ENCODE measurements at regions not wholly inside any gene's neighbourhood (a gene's known extent, or its start where the extent isn't known, plus 50 kb on each side); places are given as distances from the start of the nearest gene placed in this dataset.

DNA sequence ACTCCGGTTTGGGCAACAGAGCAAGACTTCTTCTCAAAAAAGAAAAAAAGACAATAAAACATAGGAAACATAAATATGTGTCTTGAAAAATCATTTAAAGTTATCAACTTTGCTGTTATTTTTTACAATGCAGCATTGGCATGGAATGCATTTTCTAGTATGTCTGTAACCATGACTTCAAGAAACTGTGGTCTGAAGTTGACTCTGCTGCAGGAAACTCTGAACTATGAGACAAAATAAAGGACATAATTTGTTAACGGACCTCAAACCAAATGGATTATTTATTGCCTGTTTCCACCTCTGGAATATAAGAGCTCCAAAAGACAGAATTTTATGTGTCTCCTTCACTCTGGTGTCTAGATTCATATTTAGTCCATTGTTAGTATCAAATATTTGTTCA, 79.1 kb downstream of the TRIB2 start:
- DNase-seq (ENCODE audit: low read depth in 1 of 2, low spot score in 1 of 2) (no peak), ATAC-seq (no peak), FAIRE-seq (no peak)
- TF ChIP-seq MAFK (IDR thresholded peaks at IDR 0.05; ENCODE audit: partially characterized antibody) (no peak), TFCP2L1 (CRISPR knock-in tag; IDR thresholded peaks at IDR 0.05) (no peak)
- H3K27ac ChIP-seq, result no peak overlapping the region
- H3K4me1 ChIP-seq, result no peaks in the 10 kb centered on the region
- H3K9me3 ChIP-seq, result no peaks in the 10 kb centered on the region
- H3K4me2 ChIP-seq, result no peak overlapping the region
- H3K4me3 ChIP-seq, result no peak overlapping the region
- ChIA-PET POLR2A (no interaction called here), CTCF (no interaction called here)
- WGBS (ENCODE audit: missing lambda C conversion rate), result 9% methylated on average over 2 of the region's 2 CpGs

- H3K27ac ChIP-seq, result no peak overlapping the region
- WGBS (ENCODE audit: missing lambda C conversion rate), result 3% methylated on average over 4 of the region's 4 CpGs
- ChIA-PET POLR2A (no interaction called here), CTCF (no interaction called here)
- no peak overlapping the region for H3K4me2 ChIP-seq
- TF ChIP-seq MAFK (IDR thresholded peaks at IDR 0.05; ENCODE audit: partially characterized antibody) (peak; percentile 74), CHD4 (IDR thresholded peaks at IDR 0.05; ENCODE audit: borderline replicate concordance) (no peak)
- no peak for ATAC-seq
- no peak for FAIRE-seq
- H3K9me3 ChIP-seq, result no peaks in the 10 kb centered on the region
- H3K4me3 ChIP-seq, result no peak overlapping the region
- DNase-seq (ENCODE audit: low read depth in 1 of 2, low spot score in 1 of 2), result no peak
- H3K4me1 ChIP-seq, result no peaks in the 10 kb centered on the region
Measured at GRCh38 chr2:12796657-12797056, 79.9 kb downstream of the TRIB2 start.

GRCh38 chr2:12797815-12798214, 81.1 kb downstream of the TRIB2 start:
- no peak for DNase-seq (ENCODE audit: low read depth in 1 of 2, low spot score in 1 of 2)

GRCh38 chr2:12803607-12804006, 86.9 kb downstream of the TRIB2 start:
- Histone ChIP-seq H3K9me3 (no peaks in the 10 kb centered on the region), H3K4me2 (no peak overlapping the region), H3K27ac (no peak overlapping the region), H3K4me3 (no peak overlapping the region), H3K4me1 (no peaks in the 10 kb centered on the region)
- ChIA-PET CTCF (no interaction called here), POLR2A (no interaction called here)
- ATAC-seq (no peak), FAIRE-seq (no peak), DNase-seq (ENCODE audit: low read depth in 1 of 2, low spot score in 1 of 2) (no peak)
- no peak for TF ChIP-seq CHD4 (IDR thresholded peaks at IDR 0.05; ENCODE audit: borderline replicate concordance)
- no peak for TF ChIP-seq FOXS1 (CRISPR knock-in tag; IDR thresholded peaks at IDR 0.05)
- no peak for TF ChIP-seq ZNF302 (CRISPR knock-in tag; IDR thresholded peaks at IDR 0.05)
- no peak for TF ChIP-seq PHF8 (IDR thresholded peaks at IDR 0.05; ENCODE audit: borderline replicate concordance, low read depth)
- TF ChIP-seq CBX2 (IDR thresholded peaks at IDR 0.05; ENCODE audit: borderline replicate concordance, low read depth), result no peak
- TF ChIP-seq, protein P1, sequence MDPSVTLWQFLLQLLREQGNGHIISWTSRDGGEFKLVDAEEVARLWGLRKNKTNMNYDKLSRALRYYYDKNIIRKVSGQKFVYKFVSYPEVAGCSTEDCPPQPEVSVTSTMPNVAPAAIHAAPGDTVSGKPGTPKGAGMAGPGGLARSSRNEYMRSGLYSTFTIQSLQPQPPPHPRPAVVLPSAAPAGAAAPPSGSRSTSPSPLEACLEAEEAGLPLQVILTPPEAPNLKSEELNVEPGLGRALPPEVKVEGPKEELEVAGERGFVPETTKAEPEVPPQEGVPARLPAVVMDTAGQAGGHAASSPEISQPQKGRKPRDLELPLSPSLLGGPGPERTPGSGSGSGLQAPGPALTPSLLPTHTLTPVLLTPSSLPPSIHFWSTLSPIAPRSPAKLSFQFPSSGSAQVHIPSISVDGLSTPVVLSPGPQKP (IDR thresholded peaks at IDR 0.05; ENCODE audit: low read depth, low read length), result no peak
- TF ChIP-seq HOXB5 (CRISPR knock-in tag; IDR thresholded peaks at IDR 0.05), result no peak
- TF ChIP-seq, protein P2, sequence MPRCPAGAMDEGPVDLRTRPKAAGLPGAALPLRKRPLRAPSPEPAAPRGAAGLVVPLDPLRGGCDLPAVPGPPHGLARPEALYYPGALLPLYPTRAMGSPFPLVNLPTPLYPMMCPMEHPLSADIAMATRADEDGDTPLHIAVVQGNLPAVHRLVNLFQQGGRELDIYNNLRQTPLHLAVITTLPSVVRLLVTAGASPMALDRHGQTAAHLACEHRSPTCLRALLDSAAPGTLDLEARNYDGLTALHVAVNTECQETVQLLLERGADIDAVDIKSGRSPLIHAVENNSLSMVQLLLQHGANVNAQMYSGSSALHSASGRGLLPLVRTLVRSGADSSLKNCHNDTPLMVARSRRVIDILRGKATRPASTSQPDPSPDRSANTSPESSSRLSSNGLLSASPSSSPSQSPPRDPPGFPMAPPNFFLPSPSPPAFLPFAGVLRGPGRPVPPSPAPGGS (IDR thresholded peaks at IDR 0.05), result no peak
- no peak for TF ChIP-seq EHF (CRISPR knock-in tag; IDR thresholded peaks at IDR 0.05)
- no peak for TF ChIP-seq EP300 (IDR thresholded peaks at IDR 0.05)
- TF ChIP-seq NFE2L2 (conservative IDR thresholded peaks at IDR 0.05; ENCODE audit: low read length), result no peak
- TF ChIP-seq, protein P3, sequence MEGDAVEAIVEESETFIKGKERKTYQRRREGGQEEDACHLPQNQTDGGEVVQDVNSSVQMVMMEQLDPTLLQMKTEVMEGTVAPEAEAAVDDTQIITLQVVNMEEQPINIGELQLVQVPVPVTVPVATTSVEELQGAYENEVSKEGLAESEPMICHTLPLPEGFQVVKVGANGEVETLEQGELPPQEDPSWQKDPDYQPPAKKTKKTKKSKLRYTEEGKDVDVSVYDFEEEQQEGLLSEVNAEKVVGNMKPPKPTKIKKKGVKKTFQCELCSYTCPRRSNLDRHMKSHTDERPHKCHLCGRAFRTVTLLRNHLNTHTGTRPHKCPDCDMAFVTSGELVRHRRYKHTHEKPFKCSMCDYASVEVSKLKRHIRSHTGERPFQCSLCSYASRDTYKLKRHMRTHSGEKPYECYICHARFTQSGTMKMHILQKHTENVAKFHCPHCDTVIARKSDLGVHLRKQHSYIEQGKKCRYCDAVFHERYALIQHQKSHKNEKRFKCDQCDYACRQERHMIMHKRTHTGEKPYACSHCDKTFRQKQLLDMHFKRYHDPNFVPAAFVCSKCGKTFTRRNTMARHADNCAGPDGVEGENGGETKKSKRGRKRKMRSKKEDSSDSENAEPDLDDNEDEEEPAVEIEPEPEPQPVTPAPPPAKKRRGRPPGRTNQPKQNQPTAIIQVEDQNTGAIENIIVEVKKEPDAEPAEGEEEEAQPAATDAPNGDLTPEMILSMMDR (IDR thresholded peaks at IDR 0.05), result no peak
- TF ChIP-seq RARB (CRISPR knock-in tag; IDR thresholded peaks at IDR 0.05), result no peak
- no peak for TF ChIP-seq FOSL2 (IDR thresholded peaks at IDR 0.05)
- no peak for TF ChIP-seq FOSL2 (CRISPR knock-in tag; IDR thresholded peaks at IDR 0.05)

More at GRCh38 chr2:12797815-12798214, 81.1 kb downstream of the TRIB2 start:
- POLR2A ChIA-PET, result no interaction called here
- H3K27ac ChIP-seq, result no peak overlapping the region
- FAIRE-seq (no peak), ATAC-seq (no peak)
- CTCF ChIA-PET, result no interaction called here
- WGBS (ENCODE audit: missing lambda C conversion rate), result 23% methylated on average over 3 of the region's 3 CpGs
- no peaks in the 10 kb centered on the region for H3K4me1 ChIP-seq
- H3K9me3 ChIP-seq, result no peaks in the 10 kb centered on the region
- no peak overlapping the region for H3K4me3 ChIP-seq
- H3K4me2 ChIP-seq, result no peak overlapping the region
- TF ChIP-seq RARB (CRISPR knock-in tag; IDR thresholded peaks at IDR 0.05) (no peak), RCOR1 (IDR thresholded peaks at IDR 0.05; ENCODE audit: low read depth, low read length) (no peak), FOXS1 (CRISPR knock-in tag; IDR thresholded peaks at IDR 0.05) (no peak), KDM5A (IDR thresholded peaks at IDR 0.05) (no peak), HOXA7 (CRISPR knock-in tag; IDR thresholded peaks at IDR 0.05) (no peak), HDAC2 (IDR thresholded peaks at IDR 0.05) (no peak), BHLHE40 (IDR thresholded peaks at IDR 0.05; ENCODE audit: low read depth, low read length) (no peak), POLR2A (IDR thresholded peaks at IDR 0.05; ENCODE audit: low read length) (no peak), HOXB13 (CRISPR knock-in tag; IDR thresholded peaks at IDR 0.05; ENCODE audit: low read depth) (no peak), FOSB (CRISPR knock-in tag; IDR thresholded peaks at IDR 0.05) (no peak), KDM1A (IDR thresholded peaks at IDR 0.05; ENCODE audit: low read depth) (no peak), ESRRA (IDR thresholded peaks at IDR 0.05; ENCODE audit: borderline replicate concordance, low read length) (no peak), NFE2L2 (conservative IDR thresholded peaks at IDR 0.05; ENCODE audit: low read length) (no peak), SREBF2 (IDR thresholded peaks at IDR 0.05) (no peak), HEYL (CRISPR knock-in tag; IDR thresholded peaks at IDR 0.05) (no peak)
- TF ChIP-seq, protein P3 (IDR thresholded peaks at IDR 0.05), result no peak
- TF ChIP-seq, protein P1 (IDR thresholded peaks at IDR 0.05; ENCODE audit: low read depth, low read length), result no peak

Measured in A549 (cell line).